ENCODE measurements at regions not wholly inside any gene's neighbourhood (a gene's known extent, or its start where the extent isn't known, plus 50 kb on each side); places are given as distances from the start of the nearest gene placed in this dataset.

DNA sequence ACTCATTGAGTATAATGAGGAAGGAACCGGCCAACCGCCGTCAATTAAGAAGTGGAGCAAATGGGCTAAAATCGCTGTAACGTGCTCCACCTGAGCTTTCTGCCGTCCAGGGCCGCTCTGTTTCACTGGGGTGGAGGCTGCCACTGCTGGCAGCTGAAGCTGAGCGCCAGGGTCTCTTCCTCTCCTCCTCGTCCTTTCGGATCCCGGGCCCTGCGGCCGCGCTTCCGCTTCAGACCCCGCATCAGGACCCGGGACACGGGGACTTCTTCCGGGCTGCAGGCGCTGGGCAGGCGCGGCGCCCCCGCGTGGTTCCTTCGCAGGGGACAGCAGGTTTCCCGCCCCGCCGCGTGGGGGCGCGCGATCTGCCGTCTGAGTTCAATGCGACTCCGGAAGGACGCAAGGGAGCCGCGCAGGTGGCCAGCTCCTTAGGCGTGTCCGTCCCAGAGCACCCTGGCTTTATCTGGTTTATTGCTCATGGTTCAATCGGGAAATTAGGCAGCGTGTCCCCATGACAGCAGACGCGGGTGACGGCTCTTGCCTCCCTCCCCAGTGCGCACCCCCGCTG lies 519.8 kb downstream of the TRIML1 start (continued):
- no peak for TF ChIP-seq REST (IDR thresholded peaks at IDR 0.05; ENCODE audit: low read depth)

DNA sequence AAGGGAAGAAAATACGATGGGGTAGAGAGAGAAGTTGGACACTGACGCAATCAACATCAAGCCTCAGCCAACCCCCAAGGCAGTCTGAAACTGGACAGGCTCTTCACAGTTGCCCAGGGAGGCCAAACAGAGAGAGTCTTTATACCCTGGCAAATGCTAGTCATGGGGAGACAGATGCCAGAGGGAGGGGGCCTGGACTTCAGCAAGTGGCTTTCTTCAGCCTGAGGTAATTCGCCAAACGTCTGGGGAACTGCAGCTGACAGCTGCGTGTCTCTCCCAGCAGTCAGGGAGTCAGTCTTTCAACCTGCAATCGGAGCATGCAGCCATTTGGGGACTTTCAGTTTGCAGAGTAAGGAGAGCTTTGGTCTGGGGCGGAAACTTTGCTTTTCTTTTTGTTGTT lies 521.6 kb downstream of the TRIML1 start:
- H3K9me3 ChIP-seq (ENCODE audit: control insufficient read depth in 1 of 2, insufficient read depth in 1 of 2, low read depth in 1 of 2, low read length in 2 of 2), result no peaks in the 10 kb centered on the region
- H2AFZ ChIP-seq (ENCODE audit: low read depth, low read length, poor library complexity, severe bottlenecking), result no peak overlapping the region
- no peak overlapping the region for H3K4me2 ChIP-seq (ENCODE audit: low read length)
- no peaks in the 10 kb centered on the region for H3K27me3 ChIP-seq (ENCODE audit: insufficient read depth, low read length)
- ATAC-seq (no peak), DNase-seq (ENCODE audit: low read depth, low spot score) (no peak)
- H3K36me3 ChIP-seq (ENCODE audit: control insufficient read depth in 1 of 2, insufficient read depth in 2 of 2, low read length in 2 of 2), result no peaks in the 10 kb centered on the region
- CTCF ChIA-PET, result no interaction called here
- H4K20me1 ChIP-seq (ENCODE audit: insufficient read depth), result no peaks in the 10 kb centered on the region
- H3K4me3 ChIP-seq (replicated peaks in 1 of 2; ENCODE audit: low read depth in 1 of 2, low read length in 2 of 2), result no peak overlapping the region
- RAD21 ChIA-PET (ENCODE audit: low non-redundant PET in 1 of 2, low total read pairs in 2 of 2, uncharacterized antibody in 2 of 2, unreplicated experiment in 2 of 2), result no interaction called here
- H3K79me2 ChIP-seq (ENCODE audit: insufficient read depth, low read length), result no peaks in the 10 kb centered on the region
- no peaks in the 10 kb centered on the region for H3K9me2 ChIP-seq (ENCODE audit: insufficient read depth)
- intact Hi-C loops (cut with micrococcal nuclease), result no loop called here
- no peak overlapping the region for H3K27ac ChIP-seq (ENCODE audit: low read depth, low read length)
- BruUV-seq (replicated peaks), result no TSS peak
- H3K4me1 ChIP-seq (ENCODE audit: control insufficient read depth in 1 of 2, insufficient read depth in 2 of 2, low read length in 2 of 2), result no peaks in the 10 kb centered on the region
- POLR2A ChIA-PET, result no interaction called here
- H3K9ac ChIP-seq (ENCODE audit: low read length), result no peak overlapping the region
- TF ChIP-seq ZNF274 (IDR thresholded peaks at IDR 0.05; ENCODE audit: low read depth, low read length), result no peak
- no peak for TF ChIP-seq ZBTB33 (IDR thresholded peaks at IDR 0.05; ENCODE audit: extremely low read depth, insufficient replicate concordance, low read length)
- TF ChIP-seq, protein P1, sequence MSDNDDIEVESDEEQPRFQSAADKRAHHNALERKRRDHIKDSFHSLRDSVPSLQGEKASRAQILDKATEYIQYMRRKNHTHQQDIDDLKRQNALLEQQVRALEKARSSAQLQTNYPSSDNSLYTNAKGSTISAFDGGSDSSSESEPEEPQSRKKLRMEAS (IDR thresholded peaks at IDR 0.05), result no peak
- no peak for TF ChIP-seq CTCF (IDR thresholded peaks at IDR 0.05 in 2 of 3, conservative IDR thresholded peaks at IDR 0.05 in 1 of 3; ENCODE audit: borderline replicate concordance in 1 of 3, insufficient read depth in 1 of 3, low read depth in 2 of 3, low read length in 2 of 3)
- TF ChIP-seq RAD21 (IDR thresholded peaks at IDR 0.05; ENCODE audit: low read depth), result no peak
- no peak for TF ChIP-seq SRF (IDR thresholded peaks at IDR 0.05; ENCODE audit: low read depth)
- TF ChIP-seq ZFX (IDR thresholded peaks at IDR 0.05), result no peak
- no peak for TF ChIP-seq ELF1 (IDR thresholded peaks at IDR 0.05; ENCODE audit: borderline replicate concordance, low read depth)
- no peak for TF ChIP-seq JUND (IDR thresholded peaks at IDR 0.05)
- TF ChIP-seq, protein P2, sequence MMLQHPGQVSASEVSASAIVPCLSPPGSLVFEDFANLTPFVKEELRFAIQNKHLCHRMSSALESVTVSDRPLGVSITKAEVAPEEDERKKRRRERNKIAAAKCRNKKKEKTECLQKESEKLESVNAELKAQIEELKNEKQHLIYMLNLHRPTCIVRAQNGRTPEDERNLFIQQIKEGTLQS (IDR thresholded peaks at IDR 0.05), result no peak
- no peak for TF ChIP-seq CEBPB (IDR thresholded peaks at IDR 0.05; ENCODE audit: low read depth)
- TF ChIP-seq EZH2phosphoT487 (IDR thresholded peaks at IDR 0.05; ENCODE audit: borderline replicate concordance), result no peak
- TF ChIP-seq EZH2 (IDR thresholded peaks at IDR 0.05), result no peak
- no peak for TF ChIP-seq SIN3A (IDR thresholded peaks at IDR 0.05; ENCODE audit: low read depth)
- no peak for TF ChIP-seq SP1 (IDR thresholded peaks at IDR 0.05; ENCODE audit: low read depth)
